ENCODE measurements at regions not wholly inside any gene's neighbourhood (a gene's known extent, or its start where the extent isn't known, plus 50 kb on each side); places are given as distances from the start of the nearest gene placed in this dataset.

DNA sequence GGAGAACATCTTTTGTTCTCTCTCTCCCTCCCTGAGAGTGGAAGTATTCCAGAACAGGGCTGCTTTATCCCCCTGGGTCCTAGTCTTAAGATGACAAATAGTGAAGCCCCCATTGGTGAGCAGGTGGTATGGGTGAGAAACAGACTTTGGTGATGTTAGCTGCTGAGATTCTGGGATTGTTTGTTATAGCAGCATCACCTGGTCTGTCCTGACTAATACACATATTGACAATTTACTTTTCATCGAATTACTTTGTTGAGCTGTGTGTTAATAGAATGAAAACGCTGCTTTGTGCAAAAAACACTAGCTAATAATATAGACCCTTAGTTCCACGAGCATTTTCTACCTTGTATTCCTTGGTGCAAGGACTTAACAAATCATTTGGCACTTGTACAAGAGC, 133.5 kb downstream of the ASMT start:
- TF ChIP-seq, protein P1, sequence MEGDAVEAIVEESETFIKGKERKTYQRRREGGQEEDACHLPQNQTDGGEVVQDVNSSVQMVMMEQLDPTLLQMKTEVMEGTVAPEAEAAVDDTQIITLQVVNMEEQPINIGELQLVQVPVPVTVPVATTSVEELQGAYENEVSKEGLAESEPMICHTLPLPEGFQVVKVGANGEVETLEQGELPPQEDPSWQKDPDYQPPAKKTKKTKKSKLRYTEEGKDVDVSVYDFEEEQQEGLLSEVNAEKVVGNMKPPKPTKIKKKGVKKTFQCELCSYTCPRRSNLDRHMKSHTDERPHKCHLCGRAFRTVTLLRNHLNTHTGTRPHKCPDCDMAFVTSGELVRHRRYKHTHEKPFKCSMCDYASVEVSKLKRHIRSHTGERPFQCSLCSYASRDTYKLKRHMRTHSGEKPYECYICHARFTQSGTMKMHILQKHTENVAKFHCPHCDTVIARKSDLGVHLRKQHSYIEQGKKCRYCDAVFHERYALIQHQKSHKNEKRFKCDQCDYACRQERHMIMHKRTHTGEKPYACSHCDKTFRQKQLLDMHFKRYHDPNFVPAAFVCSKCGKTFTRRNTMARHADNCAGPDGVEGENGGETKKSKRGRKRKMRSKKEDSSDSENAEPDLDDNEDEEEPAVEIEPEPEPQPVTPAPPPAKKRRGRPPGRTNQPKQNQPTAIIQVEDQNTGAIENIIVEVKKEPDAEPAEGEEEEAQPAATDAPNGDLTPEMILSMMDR (conservative IDR thresholded peaks at IDR 0.05; ENCODE audit: low read depth, low read length): no peak
- no peak for TF ChIP-seq EZH2 (IDR thresholded peaks at IDR 0.05; ENCODE audit: borderline replicate concordance, low read depth, low read length, poor library complexity, severe bottlenecking)
